Superior temporal gyrus (tissue), 1 donor: ENCODE measurements at regions not wholly inside any gene's neighbourhood (a gene's known extent, or its start where the extent isn't known, plus 50 kb on each side); places are given as distances from the start of the nearest gene placed in this dataset.
"Not testable (repeated sequence)": the region's sequence is repeated elsewhere in the genome, so short reads cannot be mapped to it uniquely, and the experiment has no call there.

Experiments used
- DNase-seq: peaks from one replicate; pipeline ENCODE4 v3.0.0-alpha.2; 2016; ENCODE audit errors: extremely low spot score

DNA sequence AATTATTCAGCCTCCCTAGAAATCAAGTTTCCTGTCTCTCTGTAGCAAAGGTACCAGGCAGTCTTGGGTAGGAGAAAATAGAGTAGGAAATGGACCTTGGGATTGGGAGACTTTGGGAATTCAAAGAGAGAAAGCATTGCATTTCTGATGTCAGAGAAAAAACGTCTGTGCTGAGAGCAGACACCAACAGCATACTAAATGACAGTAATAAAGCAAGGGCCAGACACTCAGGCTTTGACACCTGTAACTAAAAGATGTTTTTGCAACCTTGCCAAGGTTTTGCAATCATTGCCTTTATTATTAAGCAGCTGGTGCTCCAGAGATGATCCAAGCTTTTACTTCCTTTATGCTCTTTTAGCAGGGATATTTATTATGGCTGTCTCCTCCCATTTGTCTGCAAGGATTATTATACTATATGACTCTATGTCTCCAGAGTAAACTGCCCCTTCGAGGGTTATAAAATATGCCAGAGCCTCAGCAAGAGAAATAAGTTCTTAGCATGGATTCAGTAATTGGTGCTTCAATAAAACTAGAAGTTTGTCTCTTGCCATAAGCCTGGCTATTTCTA is 85.2 kb upstream of the GRAMD1B start:
- DNase-seq: no peak

- not testable (repeated sequence) for DNase-seq
These were observed 85.9 kb upstream of the GRAMD1B start for GRCh38 chr11:123344188-123344587.

GRCh38 chr11:123338997-123339752 is 90.9 kb upstream of the GRAMD1B start:
- DNase-seq: no peak

- no peak for DNase-seq
These were observed 91.7 kb upstream of the GRAMD1B start for GRCh38 chr11:123338266-123338800.

DNA sequence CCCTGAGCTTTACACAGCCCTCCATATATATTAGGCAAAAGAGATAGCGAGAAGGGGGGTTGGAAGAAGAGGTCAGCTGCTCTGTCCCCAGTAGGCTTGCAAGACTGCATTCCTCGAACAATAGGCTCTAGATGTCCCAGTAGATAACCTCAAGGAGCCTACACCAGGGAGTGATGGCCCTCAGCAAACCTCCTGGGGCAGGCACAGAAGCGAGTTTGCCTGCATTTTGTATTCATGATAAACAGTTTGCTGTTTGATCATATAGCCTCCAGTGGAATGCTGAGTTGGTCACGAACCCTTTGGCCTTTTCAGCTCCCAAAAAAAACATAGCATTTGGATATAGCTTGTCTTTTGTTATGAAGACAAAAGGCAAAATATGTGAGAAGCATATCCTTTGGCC is 95.1 kb upstream of the GRAMD1B start:
- no peak for DNase-seq

GRCh38 chr11:123332577-123332976 is 97.5 kb upstream of the GRAMD1B start:
- not testable (repeated sequence) for DNase-seq

DNA sequence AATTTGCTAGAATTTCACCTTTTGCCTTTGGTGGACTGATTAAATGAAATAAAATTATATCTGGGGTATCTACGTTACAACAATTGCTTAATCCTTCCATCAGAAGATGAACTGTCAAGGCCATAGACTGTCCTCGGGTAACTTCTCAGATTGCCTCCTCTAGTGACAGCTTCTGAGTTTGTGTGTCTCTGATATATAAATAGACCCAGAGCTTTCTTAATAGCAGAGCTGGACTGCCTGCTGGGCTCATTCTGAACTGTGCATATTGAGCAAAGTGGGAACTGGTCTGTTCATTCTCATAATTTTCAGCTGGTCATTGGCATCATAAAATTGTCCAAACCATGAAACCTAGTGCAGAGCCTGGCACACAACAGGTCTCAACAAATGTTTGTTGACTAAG is 99.1 kb upstream of the GRAMD1B start:
- no peak for DNase-seq

GRCh38 chr11:123330471-123330870 is 99.6 kb upstream of the GRAMD1B start:
- DNase-seq: no peak

DNA sequence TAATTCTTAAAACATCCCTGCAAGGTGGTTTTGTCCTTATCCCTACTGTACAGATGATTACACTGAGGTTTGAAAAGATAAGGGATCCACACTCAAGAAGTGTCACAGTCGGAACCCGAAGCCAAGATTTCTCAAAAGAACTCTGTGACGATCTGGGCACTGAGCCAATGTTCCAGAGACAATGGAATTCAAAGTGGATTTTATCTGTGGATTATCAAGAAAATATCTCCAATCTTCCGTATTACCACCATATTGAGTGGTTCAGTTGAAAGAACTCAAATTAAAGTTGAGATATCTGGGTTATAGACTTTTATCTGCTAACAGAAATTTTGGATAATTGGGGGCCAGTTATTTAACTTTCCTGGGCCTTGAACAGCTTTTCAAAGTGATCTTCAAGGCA is 100.0 kb upstream of the GRAMD1B start:
- no peak for DNase-seq

DNA sequence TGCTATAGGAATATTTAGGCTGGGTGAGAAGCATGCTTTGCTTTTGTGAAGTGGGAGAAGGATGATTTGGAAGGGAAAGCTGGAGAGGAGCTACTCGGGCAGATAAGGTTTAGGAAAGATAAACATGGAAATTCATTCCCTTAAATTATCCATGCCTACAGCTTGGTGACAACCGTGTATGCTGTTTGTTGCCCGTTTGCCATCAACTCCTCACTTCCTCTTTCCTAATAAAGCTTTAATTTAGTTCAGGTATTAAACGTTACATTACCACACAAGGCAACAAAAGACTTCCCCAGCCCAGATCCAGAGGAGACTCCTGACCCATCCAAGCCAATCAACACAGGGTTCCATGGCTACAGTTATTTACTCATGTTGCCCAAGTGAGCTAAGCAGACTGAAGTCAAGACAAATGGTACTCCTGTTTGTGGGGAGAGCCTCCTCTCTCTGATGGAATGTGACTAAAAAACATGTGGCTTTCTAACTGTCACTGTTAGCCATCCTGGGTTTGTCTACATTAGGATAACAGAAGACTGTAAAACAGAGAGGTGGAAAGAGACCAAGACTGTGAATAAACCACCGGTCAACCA is 101.7 kb upstream of the GRAMD1B start:
- DNase-seq: no peak

DNA sequence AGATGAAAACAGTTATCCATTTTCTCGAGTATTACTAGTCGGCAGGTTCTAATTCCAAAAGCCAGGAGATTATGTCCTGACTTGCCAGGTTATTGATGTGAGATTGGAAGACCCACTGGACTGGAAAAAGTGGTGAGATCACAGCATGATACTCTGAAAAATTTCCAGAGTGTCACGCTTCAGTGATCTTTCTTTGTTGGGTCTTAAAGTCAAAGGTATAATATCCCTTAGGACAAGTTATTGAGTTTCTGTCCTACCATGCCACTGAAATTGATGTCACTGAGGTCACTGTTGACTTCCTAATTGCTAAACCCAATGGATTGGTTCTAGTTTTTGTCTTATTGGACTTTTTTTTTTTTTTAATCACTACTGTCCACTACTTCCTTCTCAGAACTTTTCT is 104.5 kb upstream of the GRAMD1B start:
- no peak for DNase-seq

DNA sequence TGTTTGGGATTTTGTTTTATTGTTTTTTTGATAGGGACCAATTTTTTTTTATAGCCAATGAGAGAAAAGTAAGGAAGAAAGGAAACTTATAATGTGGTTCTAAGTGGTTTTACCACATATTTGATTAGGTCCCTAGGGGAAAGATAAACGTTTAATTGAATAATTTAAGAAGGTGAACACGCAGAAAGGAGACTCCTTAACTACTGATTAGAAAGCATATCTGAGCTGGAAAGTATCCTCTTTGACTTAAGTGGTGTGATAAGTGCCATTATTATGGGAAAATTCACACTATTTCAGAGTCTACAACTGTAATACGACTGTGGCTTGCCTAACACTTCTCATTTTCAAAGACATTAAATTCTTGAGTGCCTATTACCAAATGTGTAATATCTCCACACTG is 106.5 kb upstream of the GRAMD1B start:
- no peak for DNase-seq

- peak; percentile 32 for DNase-seq
These were observed 108.4 kb upstream of the GRAMD1B start for GRCh38 chr11:123321636-123322035.

DNA sequence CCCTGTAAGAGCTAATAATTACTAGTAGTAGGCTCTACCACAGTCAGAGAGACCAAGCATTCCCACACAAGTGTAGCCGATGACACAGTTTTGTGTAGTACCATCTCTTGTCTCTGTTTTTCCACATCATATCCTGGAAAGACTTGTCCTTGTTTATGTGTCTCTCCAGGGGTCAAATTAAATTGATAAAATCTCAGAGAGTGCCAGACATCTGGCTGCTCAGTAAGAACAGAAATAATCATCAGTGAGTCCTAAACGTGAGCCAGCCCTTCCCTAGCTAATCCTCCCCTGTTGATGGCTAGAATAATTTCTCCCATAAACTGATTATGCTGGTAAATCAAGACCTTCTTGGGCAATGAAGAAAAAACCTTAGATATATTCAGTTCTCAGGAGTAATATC is 111.4 kb upstream of the GRAMD1B start:
- no peak for DNase-seq

- DNase-seq: not testable (repeated sequence)
These were observed 111.9 kb upstream of the GRAMD1B start for GRCh38 chr11:123318132-123318531.

DNA sequence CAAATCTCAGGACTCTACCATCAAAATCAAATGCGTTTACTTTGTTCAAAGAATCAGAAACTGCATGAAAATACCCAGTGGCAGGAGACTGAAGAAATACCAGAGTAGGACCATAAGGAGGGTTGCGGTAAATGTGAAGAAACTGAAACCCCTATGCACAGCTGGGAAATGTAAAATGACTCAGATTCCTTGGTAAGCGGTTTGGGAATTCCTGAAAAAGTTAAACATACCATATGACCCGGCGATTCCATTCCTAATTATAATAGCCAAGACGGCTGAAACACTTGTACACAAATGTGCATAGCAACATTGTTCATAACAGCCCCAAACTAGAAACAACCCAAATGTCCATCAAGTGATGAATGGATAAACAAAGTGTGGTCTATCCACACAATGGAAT is 114.1 kb upstream of the GRAMD1B start:
- DNase-seq: no peak

- peak; percentile 27 for DNase-seq
These were observed 115.1 kb upstream of the GRAMD1B start for GRCh38 chr11:123314972-123315371.

DNA sequence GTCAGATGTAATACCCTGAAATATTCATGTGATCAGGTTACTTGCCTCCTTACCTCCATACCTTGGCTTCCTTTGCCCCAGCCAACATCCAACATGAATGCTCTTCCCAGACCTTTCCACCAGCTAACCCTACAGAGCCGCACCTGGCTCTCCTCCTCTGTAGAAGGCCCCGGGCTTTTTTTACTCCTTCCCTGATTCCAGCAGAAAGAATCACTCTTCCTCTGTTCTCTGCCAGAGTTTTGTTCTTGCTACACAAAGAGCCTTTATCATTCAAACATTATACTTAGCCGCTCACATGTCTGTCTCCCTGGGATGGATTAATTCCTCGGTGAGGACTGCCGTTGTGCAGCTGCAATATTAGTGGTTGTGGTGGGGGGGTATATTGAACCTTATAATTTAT is 116.8 kb upstream of the GRAMD1B start:
- DNase-seq: peak; percentile 36

DNA sequence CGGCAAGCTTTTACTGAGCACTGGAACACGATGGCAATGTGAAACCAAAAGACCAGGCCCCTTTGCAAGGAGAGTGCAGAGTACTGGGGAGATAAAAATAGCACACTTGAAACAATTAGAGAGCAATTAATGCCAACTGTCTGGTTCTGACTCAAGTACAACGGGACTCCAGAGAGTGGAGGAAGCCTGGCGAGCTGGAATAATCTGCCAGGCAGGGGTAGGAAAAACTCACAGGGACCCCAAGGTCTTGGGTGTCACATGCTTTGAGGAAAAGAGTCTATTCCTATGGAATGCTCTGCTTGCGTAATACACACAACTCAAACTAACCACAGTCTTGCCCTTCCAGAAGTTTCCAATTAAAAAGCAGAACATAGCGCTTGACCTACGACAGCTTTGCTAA is 113.0 kb upstream of the CLMP start:
- no peak for DNase-seq

GRCh38 chr11:123307276-123307675 is 112.2 kb upstream of the CLMP start:
- no peak for DNase-seq

DNA sequence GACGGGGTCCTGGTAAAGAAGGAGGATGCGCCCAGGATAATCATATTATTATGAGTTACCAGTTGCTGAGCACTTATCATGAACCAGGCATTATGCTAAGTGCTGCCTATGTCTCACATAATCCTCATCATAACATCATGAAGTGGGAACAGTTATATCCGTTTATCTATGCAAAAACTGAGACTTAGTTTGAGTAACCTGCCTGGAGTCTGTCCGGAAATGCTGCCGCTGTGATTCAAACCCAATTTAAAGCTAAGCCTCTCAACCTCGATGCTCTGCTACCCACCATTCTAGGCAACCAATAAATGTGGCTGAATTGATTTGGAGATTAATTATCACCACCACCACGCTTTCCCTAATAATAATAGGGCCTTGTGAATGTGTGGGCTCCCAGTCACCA is 111.5 kb upstream of the CLMP start:
- DNase-seq: no peak

DNA sequence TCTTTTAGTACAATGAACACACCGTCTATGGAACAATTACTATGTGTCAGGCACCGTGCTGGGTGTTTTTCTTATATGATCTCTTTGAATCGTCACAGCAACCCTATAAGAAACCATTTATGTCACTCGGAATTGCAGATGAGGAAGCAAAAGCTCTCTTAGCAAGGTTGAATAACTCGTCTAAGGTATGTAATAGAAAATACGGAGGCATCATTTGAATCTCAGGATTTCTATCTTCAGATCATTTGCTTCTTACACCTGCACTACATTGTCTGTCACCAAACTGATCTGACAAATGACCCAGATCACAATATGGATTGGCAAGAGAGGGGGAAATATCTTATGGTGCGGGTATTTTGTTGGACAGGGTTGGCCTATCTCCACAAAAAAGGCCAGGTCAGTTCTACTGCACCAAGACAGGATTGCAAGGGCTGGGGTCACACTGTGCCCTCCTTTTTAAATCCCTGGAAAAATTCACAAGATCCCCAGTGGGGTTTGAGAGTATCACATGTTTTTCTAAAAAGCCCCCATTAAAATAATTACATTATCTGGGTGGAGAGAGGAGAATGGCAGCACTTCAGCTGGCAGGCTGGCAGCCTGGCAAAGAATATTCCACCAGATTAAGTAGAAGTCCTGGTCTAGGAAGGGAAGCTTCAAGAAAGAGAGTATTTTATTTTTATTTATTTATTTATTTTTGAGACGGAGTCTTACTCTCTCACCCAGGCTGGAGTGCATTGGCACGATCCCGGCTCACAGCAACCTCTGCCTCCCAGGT is 110.7 kb upstream of the CLMP start:
- no peak for DNase-seq
